ENCODE measurements at regions not wholly inside any gene's neighbourhood (a gene's known extent, or its start where the extent isn't known, plus 50 kb on each side); places are given as distances from the start of the nearest gene placed in this dataset.

DNA sequence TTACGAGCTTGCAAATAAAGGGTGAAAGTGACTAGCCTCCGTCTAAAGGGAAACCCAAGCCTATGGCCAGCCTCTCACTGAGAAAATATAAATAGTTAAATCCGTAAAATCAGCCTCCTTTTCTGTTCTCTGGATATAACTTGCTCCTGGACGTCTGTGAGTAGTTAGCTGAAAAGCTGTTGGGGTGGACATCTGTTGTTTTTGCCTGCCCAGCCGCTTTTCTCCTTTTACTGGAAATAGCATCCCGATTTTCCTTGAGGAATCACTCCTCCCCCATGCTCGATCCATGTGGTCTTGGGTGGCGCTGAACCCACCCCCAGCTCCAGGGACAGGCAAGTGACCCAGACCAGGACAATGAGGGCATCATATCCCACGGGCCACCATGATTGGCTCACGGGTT lies 291.5 kb upstream of the ZNF507 start (continued):
- TF ChIP-seq MTF1 (CRISPR knock-in tag; IDR thresholded peaks at IDR 0.05) = no peak

DNA sequence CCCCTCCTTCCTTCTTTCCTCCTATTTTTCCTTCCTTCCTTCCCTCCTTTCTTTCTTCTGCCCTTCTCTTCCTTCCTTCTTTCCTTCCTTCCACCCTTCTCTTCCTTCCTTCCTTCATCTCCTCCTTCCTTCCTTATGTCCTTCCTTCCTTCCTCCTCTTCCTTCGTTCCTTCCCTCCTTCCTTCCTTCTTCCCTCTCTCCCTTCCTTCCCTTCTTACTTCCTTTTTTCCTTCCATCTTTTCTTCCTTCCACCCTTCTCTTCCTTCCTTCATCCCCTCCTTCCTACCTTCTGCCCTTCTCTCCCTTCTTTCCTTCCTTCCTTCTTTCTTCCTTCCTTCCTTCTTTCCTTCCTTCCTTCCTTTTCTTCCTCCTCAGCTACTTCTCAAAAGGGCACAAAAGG lies 287.3 kb upstream of the ZNF507 start:
- ChIA-PET POLR2A (no interaction called here), CTCF (ENCODE audit: low intra/inter-chr PET ratio, low total read pairs) (no interaction called here)
- Histone ChIP-seq H3K4me2 (ENCODE audit: low read depth, low read length) (no peak overlapping the region), H3K9ac (ENCODE audit: insufficient read depth, low read depth, low read length) (no peak overlapping the region), H3K27me3 (ENCODE audit: control insufficient read depth in 1 of 2, insufficient read depth in 2 of 2, low read length in 2 of 2) (no peaks in the 10 kb centered on the region), H3K27ac (ENCODE audit: extremely low read length, insufficient read depth, low read length) (no peak overlapping the region), H3K9me3 (ENCODE audit: low read length) (no peaks in the 10 kb centered on the region), H2AFZ (ENCODE audit: low read length) (no peak overlapping the region), H4K20me1 (ENCODE audit: insufficient read depth, low read length) (no peaks in the 10 kb centered on the region), H3K36me3 (replicated peaks in 1 of 2; ENCODE audit: control insufficient read depth in 1 of 2, insufficient read depth in 2 of 2, low read length in 2 of 2) (no peaks in the 10 kb centered on the region), H3K4me1 (ENCODE audit: insufficient read depth, low read length) (no peaks in the 10 kb centered on the region), H3K79me2 (ENCODE audit: insufficient read depth, low read length) (no peaks in the 10 kb centered on the region), H3K4me3 (replicated peaks in 1 of 3; ENCODE audit: insufficient read depth in 1 of 3, low read depth in 2 of 3, low read length in 3 of 3) (no peak overlapping the region)
- DNase-seq (ENCODE audit: low spot score) = no peak
- BruUV-seq (replicated peaks) = no TSS peak
- TF ChIP-seq PLRG1 (conservative IDR thresholded peaks at IDR 0.05) = 0 out of 2 replicates have a peak, but pooled peaks have one; percentile 62
- TF ChIP-seq ZNF264 (CRISPR knock-in tag; IDR thresholded peaks at IDR 0.05) = no peak
- TF ChIP-seq PCBP2 (optimal IDR thresholded peaks at IDR 0.05; ENCODE audit: low read depth, low read length, poor library complexity, severe bottlenecking) = peak; percentile 5
- TF ChIP-seq, protein P1, sequence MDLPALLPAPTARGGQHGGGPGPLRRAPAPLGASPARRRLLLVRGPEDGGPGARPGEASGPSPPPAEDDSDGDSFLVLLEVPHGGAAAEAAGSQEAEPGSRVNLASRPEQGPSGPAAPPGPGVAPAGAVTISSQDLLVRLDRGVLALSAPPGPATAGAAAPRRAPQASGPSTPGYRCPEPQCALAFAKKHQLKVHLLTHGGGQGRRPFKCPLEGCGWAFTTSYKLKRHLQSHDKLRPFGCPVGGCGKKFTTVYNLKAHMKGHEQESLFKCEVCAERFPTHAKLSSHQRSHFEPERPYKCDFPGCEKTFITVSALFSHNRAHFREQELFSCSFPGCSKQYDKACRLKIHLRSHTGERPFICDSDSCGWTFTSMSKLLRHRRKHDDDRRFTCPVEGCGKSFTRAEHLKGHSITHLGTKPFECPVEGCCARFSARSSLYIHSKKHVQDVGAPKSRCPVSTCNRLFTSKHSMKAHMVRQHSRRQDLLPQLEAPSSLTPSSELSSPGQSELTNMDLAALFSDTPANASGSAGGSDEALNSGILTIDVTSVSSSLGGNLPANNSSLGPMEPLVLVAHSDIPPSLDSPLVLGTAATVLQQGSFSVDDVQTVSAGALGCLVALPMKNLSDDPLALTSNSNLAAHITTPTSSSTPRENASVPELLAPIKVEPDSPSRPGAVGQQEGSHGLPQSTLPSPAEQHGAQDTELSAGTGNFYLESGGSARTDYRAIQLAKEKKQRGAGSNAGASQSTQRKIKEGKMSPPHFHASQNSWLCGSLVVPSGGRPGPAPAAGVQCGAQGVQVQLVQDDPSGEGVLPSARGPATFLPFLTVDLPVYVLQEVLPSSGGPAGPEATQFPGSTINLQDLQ (CRISPR knock-in tag; IDR thresholded peaks at IDR 0.05) = no peak
- no peak for TF ChIP-seq HOXA9 (CRISPR knock-in tag; IDR thresholded peaks at IDR 0.05; ENCODE audit: borderline replicate concordance)
- peak; percentile 20 for TF ChIP-seq PHB2 (IDR thresholded peaks at IDR 0.05; ENCODE audit: partially characterized antibody)
- TF ChIP-seq, protein P2, sequence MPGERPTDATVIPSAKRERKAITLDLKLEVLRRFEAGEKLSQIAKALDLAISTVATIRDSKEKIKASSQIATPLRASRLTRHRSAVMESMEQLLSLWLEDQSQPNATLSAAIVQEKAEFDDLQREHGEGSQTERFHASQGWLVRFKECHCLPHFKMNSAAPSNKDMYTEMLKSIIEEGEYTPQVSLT (CRISPR knock-in tag; IDR thresholded peaks at IDR 0.05; ENCODE audit: borderline replicate concordance, low read depth) = no peak
- TF ChIP-seq PHF5A (CRISPR knock-in tag; IDR thresholded peaks at IDR 0.05; ENCODE audit: low read depth, unreplicated experiment) = no peak
- 0% methylated on average over 1 of the region's 1 CpG for WGBS (ENCODE audit: low lambda C conversion rate)
- intact Hi-C loops (cut with micrococcal nuclease; ENCODE audit: unreplicated experiment) (no loop called here), in situ Hi-C loops (cut with HindIII; ENCODE audit: extremely low pct_ligation_motif_present, low pct_unique_long_range_greater_than_20kb) (no loop called here)
- no peak for FAIRE-seq
- no peak for ATAC-seq

All from HepG2 (cell line).